Fibroblast of skin of scalp (primary cell): ENCODE measurements at regions not wholly inside any gene's neighbourhood (a gene's known extent, or its start where the extent isn't known, plus 50 kb on each side); places are given as distances from the start of the nearest gene placed in this dataset.
A peak's percentile ranks its signal among the peaks of the same experiment; 100 is the strongest.
"Not testable (repeated sequence)": the region's sequence is repeated elsewhere in the genome, so short reads cannot be mapped to it uniquely, and the experiment has no call there.

ENCODE experiments used
- DNase-seq: peaks from one replicate; pipeline ENCODE4 v3.0.0-alpha.2; 2013

DNA sequence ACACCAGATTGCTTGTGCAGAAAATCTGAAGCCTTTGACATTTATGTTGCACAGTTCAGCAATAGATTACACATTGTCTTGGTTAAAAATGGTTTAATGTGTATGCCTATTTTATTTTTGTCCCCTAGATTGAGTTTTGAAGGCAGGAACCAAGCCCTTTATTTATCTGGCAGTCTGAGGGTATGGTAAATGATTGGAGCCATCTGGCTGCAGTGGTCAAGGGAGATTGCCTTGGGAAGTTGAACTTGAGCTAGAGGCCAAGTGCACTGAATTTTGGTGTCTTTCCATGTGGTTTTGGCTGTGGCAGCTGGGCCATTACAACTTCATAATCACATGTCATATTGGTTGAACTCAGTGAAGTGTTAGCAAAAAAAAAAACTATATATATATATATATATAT, 248.7 kb upstream of the C2CD4B start:
- DNase-seq = no peak

DNA sequence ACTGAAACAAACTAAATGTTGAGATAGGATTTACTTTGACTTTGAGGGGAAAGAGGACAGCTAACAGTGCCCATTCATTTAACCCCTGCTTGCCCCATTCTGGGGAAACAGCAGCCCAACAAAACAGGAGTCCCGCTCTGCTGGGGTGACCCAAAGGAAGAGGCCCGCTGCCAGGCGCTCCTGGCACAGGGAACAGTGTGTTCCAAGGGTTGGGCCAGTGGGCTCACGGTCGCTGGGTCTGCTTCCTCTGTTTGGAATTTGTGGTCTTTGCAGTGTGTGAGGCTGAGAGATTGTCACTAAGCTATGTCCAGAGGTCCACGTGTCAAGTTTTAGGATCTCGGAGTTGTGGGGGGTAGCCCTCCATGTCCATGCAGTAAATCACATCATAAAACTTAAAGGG, 250.4 kb upstream of the C2CD4B start:
- DNase-seq = no peak

DNA sequence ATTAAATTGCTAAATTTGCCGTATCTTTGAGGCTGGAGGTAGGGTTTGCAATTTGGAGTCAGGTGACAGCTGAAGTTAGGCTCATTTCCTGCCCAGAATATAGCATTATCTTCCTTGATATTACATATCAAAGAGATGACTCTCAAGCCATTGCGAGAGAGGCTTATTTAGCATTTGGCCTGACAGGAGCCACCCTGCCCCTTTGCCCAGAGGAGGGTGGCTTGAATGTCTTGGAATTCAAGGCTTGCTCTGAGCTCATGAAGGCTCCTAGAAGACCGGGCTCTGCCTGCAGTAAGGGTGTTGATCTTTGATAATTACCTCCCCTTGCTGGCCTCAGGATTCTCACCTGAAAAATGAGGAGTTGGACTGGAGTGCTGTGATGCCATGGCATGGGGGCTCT, 251.4 kb upstream of the C2CD4B start:
- DNase-seq = no peak

DNA sequence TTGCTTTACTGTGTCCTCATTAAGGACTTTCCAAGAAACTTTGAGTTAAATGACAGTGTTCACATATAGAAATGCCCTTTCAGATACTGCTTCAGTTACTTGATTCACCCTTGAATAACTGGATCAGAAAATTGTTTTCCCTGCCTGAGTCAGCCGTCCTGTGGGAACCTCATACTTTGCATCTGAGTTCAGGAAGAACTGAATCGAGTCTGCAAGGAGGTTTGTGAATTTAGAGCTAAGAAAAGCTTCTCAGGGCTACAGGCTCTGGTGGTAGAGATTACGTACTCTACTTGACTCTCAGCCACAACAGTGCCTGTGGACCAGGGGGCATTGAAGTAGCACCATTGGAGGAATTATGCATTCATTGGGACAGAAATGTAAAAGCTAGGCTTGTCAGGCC, 252.4 kb upstream of the C2CD4B start:
- DNase-seq = peak; percentile 55

DNA sequence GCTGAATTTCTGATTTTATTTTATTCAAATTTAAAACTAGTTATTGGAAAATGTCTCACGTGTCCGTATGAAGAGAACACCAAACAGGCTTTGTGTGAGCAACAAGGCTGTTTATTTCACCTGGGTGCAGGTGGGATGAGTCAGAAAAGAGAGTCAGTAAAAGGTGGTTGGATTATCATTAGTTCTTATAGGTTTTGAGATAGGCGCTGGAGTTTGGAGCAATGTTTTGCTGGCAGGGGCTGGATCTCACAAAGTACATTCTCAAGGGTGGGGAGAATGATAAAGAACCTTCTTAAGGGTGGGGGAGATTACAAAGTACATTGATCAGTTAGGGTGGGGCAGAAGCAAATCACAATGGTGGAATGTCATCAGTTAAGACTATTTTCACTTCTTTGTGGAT, 253.4 kb upstream of the C2CD4B start:
- not testable (repeated sequence) for DNase-seq

DNA sequence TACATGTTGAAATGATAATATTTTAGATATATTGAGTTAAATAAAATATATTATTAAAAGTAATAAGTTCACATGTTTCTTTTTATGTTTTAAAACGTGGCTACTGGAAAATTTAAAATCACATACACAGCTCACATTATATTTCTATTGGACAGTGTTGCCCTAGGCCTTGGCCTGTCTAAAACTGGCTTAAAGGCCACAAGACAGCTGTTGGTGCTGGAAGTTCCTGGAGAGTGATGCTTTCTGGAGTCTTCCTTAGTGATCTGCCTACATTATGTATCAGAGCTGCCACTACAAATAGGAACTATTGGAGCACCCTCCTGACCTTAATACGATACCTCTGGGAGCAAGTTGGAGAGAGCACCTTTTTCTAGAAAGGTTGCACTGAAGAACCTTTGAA, 254.1 kb upstream of the C2CD4B start:
- no peak for DNase-seq

DNA sequence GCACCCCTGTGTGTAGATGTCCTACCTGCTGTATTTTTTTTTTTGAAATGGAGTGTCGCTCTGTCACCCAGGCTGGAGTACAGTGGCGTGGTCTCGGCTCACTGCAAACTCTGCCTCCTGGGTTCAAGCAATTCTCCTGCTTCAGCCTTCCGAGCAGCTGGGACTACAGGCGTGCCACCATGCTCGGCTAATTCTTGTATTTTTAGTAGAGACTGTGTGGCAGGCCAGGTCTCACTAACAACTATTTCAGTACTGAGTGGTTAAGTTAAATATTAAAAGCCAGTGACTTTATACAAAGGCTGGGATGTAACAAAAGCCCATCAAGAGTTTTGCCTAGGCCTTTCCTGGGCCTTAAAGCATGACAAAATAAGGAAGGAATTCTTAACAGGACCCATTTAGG, 255.3 kb upstream of the C2CD4B start:
- DNase-seq = not testable (repeated sequence)

DNA sequence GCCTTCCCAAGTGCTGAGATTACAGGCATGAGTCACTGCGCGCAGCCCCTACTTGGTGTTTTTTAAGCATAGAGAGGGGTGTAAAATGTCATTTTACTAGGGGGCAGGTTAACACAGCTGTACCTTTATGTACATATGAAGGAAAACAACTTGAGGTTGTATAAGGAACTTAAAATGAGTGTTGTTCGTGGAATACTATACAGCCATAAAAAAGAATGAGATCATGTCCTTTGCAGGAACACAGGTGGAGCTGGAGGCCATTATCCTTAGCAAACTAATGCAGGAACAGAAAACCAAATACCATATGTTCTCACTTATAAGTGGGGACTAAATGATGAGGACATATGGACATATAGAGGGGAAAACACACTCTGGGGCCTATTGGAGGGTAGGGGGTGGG, 256.2 kb upstream of the C2CD4B start:
- DNase-seq = no peak

DNA sequence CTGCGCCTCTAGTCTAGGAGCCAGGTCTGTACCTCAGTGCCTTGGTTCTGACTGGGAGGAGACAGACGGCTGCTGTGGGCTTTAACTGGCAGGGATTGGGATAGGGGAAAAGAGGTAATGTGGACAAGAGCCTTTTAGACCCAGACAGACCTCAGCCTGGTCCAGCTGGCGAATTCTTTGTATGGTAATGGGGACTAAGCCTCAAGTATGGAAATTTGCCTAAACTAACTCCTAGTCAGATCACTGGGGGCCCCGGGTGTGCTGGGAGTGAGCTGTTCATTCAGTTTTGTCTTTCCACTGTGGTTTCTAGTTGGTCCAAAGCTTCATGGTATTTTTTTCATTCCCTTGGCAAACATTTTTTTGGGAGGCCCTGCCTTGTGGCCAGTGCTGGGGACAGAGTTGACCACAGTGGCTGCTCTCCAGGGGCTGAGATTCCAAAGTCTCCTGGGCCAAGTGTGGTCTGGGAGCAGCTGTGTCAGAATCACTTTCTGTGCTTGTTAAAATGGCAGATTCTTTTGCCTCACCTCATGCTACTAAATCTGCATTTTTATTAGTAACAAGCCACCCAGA, 261.4 kb upstream of the C2CD4B start:
- DNase-seq = peak; percentile 84

DNA sequence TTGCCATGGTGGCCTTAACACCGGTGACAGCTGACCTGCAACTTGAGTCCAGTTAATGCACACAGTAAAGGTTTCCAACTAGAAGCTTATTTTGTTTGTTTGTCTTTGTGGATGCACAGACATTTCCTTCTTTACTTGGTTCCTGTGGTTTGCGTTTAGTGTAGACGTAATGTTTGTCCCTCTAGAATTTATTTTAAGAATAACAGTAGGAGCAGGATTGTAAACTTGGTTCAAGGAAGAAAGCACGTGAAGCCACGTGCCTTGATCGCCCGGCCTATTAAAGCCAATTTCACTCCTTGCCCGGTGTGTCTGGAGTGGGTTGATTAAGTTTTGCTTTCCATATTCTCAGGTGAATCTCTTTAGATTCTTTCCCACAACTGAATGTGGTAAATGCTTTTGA, 263.2 kb upstream of the C2CD4B start:
- no peak for DNase-seq

DNA sequence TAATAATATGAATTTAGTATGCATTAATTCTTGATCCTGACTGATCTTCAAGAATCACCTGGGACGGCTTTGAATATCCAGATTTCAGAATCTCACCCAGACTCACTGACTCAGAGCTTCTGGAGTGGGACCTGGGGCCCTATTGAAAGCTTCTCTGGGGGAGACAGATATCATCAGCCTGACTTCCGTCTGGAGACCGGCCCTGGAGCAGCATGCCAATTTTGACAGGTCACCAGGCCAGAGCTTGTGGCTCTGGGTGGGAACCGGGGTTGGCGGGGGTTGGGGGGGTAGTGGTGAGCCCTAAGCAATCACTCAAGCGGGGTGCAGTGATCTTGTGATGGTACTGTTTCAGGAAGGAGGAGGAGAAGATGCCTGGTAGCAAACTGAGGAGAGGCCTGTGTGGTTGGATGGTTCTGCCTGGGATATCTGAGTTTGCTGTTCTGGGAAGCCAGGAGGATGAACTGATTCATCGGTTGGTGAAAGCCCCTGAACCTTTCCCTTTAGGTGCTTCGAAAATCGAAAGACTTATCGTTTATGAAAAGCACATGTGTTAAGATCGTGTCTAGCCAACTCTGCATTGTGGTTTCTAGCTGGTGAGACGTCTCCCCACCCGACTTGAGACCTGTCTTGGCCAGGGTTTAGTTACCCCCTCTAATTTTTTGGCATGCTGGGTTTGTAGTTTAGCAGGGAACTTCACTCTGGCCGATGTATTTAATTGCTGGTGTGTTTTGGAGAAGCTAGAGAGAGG, 263.9 kb upstream of the C2CD4B start:
- DNase-seq = no peak

DNA sequence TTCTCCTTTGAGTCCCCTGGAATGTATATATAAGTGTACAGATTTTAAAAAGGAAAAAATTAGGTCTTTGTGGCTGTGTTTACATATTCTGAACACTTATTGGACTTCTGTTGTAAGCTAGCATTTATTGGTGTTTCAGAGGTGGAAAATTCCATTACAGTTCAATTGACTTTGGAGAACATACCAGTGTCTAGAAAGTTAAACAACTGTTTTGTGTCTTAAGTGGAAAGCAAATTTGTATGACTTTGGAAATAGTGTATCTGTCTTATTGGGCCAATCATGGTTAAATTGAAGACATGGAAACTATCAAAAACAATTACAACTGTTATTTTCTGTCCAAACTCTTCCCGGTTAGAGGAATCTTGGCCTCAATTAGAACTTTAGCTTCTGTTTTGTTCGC, 265.0 kb upstream of the C2CD4B start:
- DNase-seq = no peak

DNA sequence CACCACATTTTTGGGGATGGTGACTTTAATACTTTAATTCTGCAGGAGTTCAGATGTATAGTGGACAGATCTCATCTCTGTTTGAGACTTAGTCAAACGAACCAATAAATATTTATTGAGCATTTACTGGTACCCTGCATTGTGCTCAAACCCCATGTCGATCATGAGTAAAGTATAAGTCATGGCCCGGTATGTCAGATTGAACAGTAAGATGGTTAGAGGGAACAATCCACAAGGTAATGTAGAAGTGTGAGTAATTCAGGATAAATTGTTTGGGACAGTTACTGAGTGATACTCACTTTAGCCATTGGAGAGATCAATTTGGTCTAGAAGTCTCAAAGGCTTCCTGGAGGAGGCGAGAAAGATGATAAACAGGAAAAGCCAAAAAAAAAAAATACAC, 265.5 kb upstream of the C2CD4B start:
- no peak for DNase-seq

DNA sequence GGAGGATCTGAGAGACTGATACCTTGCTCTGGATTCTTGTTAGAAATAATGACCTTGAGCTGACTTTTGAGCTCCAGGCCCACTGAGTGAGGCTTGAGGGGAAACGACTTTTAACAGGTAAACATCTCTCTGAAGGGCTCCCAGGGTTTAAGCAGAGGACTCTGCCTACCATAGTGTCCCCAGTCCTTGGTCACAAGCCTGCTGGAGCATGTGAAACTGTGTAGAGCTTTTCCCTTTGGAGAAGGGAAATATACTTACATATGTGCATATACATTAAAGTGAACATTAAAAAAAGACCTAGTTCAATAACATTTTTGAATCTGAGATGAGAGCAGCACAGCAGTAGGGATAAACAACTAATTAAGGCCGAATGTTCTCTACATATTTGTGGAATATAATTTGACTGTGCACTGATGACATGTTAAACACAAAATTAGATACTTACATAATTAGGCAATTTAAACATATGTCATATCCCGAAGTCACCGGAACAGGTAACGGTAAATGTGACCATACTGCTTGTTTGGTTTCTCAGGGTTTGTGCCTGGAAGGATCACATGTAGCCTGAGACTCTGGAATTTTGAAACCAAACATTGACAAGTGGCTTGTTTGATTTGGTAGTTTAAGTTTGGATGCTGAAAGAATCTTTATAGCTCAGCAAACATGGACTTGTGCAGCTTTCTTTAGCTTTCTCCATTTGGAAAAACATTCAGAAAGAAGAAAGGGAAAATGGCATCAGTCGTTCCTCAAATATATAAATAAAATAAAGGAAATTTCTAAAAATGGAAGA, 266.1 kb upstream of the C2CD4B start:
- DNase-seq = no peak

DNA sequence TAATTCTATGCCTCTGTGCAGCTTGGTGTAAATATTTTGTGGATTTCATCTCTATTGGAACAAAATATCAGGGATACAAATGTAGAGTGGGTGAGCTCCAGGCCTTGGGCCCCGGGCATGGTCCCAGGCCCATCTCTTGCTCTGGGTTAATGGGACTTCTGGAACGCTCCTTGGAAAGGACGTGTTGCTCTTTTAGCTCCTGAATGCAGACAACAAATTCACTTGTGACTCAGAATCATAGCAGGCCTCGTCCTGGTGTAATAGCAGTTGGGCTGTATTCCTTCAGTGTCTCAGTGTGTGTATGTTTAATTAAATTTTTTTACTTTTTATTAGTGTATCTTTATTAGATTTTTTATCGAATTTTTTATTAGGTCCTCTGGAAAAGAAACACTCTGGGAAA, 266.7 kb upstream of the C2CD4B start:
- DNase-seq = no peak

DNA sequence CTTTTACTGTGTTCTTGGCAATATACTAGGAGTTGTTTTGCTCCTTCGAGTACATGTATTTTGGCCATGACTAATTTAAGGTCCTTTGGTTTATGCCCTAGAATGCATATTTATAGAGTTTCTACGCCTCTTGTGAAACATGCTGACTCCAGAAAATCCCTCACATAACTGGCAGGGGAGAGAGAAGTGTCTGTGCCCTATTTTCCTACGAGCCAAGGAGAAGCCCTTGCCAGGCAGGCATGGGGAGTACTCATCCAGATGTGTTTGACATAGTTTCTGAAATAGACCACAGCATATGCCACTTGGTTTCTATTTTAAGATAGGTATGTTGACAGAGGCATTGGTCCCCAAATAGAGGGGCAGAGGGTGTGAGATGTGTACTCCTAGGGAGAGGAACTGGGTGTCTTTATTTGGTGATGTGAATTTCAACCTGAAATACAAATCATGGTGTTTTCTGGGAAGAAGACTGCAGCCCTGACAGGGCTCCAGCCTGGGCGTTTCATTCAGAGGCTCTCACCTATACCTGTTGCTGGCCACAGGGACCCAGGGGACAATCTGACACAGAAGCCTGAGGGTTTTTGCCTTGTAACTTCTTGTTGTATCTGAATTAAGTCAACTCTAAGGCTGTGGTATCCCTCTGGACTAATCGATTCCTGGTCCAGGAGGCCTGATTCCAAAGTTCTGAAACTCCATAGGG, 267.8 kb upstream of the C2CD4B start:
- DNase-seq = no peak

DNA sequence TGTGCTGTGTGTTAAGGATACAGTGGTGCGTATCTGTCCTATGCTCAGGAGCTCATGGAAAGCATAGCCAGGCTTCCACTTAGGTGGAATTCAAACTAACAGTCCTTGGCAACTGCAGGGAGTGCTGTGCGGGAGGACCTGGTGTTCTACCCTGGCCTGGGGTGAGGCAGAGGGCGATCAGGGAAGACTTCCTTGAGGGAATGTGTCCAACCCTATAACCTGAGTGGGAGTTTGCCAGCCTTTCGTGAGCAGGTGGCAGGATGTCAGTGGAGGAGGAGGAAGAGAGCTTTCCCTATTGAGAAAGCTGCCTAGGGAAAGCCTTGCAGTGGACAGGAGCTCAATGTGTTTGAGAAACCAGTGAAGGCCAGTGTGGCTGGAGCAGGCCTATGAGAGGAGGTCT, 271.1 kb upstream of the C2CD4B start:
- no peak for DNase-seq

DNA sequence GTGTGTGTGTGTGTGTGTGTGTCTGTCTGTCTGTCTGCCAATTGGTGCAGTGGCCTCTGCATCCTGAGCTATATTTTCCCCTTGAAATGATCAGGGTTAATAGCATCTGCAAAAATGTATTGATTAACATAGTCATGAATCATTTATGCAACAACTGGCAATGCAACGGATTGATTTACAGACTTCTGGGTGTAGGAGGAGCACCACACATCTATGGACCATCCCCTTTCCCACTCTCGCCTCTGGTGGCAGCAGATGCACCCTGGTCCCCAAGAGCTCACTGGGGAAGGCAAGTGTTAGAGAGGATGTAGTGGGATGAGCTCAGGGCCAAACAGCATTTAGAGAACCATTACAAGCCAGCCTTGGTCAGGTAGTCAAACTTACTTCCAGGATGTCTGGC, 272.7 kb upstream of the C2CD4B start:
- DNase-seq = no peak

DNA sequence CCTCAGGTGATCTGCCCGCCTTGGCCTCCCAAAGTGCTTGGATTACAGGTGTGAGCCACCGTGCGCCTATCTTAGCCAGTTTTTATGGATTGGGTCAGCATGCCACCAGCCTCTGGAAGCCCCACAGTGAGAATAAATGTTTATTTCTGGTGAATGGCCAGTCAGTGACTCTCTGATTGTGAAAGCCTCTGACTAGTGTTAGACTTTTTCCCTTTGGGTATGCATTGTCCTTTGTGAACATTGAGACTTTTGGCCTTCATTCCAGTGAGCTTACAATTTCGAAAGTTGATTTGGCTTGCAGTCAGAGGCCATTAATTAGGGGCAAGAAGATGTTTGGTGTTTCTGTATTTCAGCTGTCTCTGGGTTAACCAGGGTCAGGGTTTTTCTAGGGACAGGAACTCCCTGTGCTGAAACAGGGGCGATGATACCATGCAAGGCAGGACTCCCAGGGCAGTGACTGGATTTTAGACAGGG, 274.5 kb upstream of the C2CD4B start:
- DNase-seq = no peak

DNA sequence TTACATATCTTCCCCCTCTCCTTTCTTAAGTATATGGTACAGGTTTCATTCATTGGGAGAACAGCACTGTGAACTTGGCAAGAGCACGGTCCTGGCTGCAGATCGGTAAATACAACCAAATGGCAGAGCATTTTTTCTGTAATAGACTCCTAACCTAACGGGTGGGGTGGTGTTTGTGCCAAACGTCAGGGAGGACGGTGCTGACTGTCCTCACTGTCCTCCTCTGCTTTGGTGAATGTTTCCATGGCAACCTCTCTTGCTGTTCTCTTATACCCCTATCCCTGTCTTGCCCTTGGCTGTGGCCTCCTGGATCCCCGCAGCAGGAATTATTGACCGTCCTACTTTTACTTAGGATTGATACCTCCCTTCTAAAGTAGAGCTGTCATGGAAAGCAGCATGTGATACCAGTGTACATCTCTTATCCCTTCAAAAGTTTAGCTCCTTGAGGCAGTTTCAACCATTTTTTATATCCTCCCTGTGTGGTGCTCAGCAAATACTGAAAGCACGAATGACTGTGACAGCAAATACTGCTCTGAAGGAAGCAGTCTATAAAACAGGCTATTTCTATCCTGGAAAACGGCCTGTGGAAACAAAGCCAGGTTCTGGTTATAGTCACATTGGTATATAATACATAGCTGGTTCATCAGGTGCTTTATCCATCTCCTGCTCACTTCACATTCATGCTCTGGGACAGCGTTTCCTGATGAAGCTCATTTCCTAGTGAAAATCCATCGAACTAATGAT, 275.4 kb upstream of the C2CD4B start:
- no peak for DNase-seq

DNA sequence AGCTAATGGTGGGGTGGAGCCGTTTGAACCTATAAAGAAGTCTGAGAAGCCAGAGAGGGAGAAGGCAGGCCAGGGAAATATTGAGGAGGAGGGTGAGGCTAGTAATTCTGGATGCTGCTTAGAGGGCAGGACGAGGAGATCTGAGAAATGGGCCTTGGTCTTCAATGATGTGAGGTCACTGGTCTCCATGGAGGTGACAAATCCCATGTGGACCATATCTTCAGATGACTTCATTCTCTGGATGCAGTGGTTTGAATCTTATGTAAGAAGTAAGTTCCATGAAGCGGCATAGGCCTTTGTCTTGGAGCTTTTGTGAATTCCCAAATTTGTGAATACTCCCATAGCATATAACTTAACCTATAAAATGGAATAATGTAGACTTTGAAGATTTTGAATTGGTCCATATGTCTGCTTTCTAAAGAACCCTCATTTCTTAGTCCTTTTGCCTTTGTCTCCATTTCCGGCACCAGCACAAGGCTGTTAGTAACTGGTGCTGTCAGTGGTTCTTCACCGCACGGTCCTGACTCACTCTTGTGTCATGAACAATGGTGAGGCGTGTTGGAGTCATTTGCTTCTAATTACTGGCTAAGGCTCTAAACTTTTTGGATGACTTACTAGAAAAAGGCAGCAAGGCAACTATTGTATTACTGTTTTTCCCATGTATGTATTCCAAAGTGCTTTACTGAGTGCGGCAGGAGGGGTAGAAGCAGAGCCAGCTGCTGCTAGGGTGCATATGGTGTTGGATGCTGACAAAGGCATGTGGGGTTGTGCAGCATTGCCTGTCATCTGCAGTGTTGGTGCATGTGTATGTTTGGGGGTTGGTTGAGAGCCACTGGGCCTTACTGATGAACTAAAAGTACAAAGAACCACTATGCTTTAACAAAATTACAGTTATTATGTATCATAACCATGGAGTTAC, 279.3 kb upstream of the C2CD4B start:
- peak; percentile 96 for DNase-seq
